ENCODE measurements at regions not wholly inside any gene's neighbourhood (a gene's known extent, or its start where the extent isn't known, plus 50 kb on each side); places are given as distances from the start of the nearest gene placed in this dataset.

GRCh38 chr16:64151990-64152767 lies 969.7 kb downstream of the CDH11 start:
- TF ChIP-seq EP300 (IDR thresholded peaks at IDR 0.05; ENCODE audit: borderline replicate concordance) (no peak), MAX (IDR thresholded peaks at IDR 0.05) (no peak), RAD21 (IDR thresholded peaks at IDR 0.05; ENCODE audit: low read depth) (no peak), NFIC (IDR thresholded peaks at IDR 0.05) (no peak), USF1 (IDR thresholded peaks at IDR 0.05) (no peak), CREB1 (IDR thresholded peaks at IDR 0.05; ENCODE audit: low read depth) (no peak), YY1 (IDR thresholded peaks at IDR 0.05; ENCODE audit: low read depth) (no peak), TEAD4 (IDR thresholded peaks at IDR 0.05) (no peak), CEBPB (IDR thresholded peaks at IDR 0.05) (no peak), REST (IDR thresholded peaks at IDR 0.05; ENCODE audit: low read depth) (no peak)
